ENCODE measurements at regions not wholly inside any gene's neighbourhood (a gene's known extent, or its start where the extent isn't known, plus 50 kb on each side); places are given as distances from the start of the nearest gene placed in this dataset.

- TF ChIP-seq CTCF (conservative IDR thresholded peaks at IDR 0.05 in 1 of 2, IDR thresholded peaks at IDR 0.05 in 1 of 2; ENCODE audit: low read depth in 1 of 2, low read length in 2 of 2) (no peak), EZH2 (IDR thresholded peaks at IDR 0.05; ENCODE audit: low read length, missing control alignments) (no peak)
These were observed 729.5 kb upstream of the LRRTM4 start for GRCh38 chr2:78251708-78252107.
